ENCODE measurements at regions not wholly inside any gene's neighbourhood (a gene's known extent, or its start where the extent isn't known, plus 50 kb on each side); places are given as distances from the start of the nearest gene placed in this dataset.

DNA sequence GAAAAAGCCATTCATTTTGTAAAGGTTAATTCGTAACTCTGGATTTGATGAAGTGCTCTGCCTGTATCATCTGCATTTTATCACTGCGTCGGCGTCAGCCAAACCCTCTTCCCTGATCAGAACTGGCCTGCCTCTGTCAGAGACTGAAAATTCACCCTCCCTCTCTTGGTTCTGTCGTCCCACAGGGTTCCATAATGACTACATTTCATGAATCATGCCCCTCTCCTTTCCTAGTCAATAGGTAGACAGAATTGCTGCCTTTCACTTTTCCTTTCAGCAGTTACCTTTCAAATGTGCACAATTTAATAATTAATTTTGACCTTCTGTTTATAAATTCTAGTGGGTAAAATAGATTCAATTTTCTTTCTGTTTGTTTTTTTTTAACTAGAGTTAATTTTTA lies 423.4 kb downstream of the RFC3 start:
- TF ChIP-seq, protein P1, sequence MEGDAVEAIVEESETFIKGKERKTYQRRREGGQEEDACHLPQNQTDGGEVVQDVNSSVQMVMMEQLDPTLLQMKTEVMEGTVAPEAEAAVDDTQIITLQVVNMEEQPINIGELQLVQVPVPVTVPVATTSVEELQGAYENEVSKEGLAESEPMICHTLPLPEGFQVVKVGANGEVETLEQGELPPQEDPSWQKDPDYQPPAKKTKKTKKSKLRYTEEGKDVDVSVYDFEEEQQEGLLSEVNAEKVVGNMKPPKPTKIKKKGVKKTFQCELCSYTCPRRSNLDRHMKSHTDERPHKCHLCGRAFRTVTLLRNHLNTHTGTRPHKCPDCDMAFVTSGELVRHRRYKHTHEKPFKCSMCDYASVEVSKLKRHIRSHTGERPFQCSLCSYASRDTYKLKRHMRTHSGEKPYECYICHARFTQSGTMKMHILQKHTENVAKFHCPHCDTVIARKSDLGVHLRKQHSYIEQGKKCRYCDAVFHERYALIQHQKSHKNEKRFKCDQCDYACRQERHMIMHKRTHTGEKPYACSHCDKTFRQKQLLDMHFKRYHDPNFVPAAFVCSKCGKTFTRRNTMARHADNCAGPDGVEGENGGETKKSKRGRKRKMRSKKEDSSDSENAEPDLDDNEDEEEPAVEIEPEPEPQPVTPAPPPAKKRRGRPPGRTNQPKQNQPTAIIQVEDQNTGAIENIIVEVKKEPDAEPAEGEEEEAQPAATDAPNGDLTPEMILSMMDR (conservative IDR thresholded peaks at IDR 0.05; ENCODE audit: low read depth, low read length), result no peak
- TF ChIP-seq POLR2A (IDR thresholded peaks at IDR 0.05; ENCODE audit: low read depth, low read length) (no peak), RCOR1 (IDR thresholded peaks at IDR 0.05; ENCODE audit: insufficient replicate concordance, low read length) (no peak)
- TF ChIP-seq, protein P2, sequence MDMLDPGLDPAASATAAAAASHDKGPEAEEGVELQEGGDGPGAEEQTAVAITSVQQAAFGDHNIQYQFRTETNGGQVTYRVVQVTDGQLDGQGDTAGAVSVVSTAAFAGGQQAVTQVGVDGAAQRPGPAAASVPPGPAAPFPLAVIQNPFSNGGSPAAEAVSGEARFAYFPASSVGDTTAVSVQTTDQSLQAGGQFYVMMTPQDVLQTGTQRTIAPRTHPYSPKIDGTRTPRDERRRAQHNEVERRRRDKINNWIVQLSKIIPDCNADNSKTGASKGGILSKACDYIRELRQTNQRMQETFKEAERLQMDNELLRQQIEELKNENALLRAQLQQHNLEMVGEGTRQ (IDR thresholded peaks at IDR 0.05; ENCODE audit: low read depth, low read length), result no peak

All from IMR-90 (cell line).